CD4-positive, alpha-beta T cell treated with Interleukin-12 subunit alpha and Interleukin-12 subunit beta, for 1 hour (primary cell): ENCODE measurements at regions not wholly inside any gene's neighbourhood (a gene's known extent, or its start where the extent isn't known, plus 50 kb on each side); places are given as distances from the start of the nearest gene placed in this dataset.
"Not testable (repeated sequence)": the region's sequence is repeated elsewhere in the genome, so short reads cannot be mapped to it uniquely, and the experiment has no call there.

Source experiments
- DNase-seq: peaks from one replicate; pipeline ENCODE4 v3.0.0-alpha.2; 2020

- DNase-seq: no peak
Measured at GRCh38 chr4:77220828-77221613, 64.0 kb downstream of the CCNG2 start.

GRCh38 chr4:77225022-77225421 is 68.0 kb downstream of the CCNG2 start:
- no peak for DNase-seq

GRCh38 chr4:77226939-77227705 is 70.1 kb downstream of the CCNG2 start:
- no peak for DNase-seq

- DNase-seq: no peak
Measured at GRCh38 chr4:77229433-77229832, 72.4 kb downstream of the CCNG2 start.

- DNase-seq: no peak
Measured at GRCh38 chr4:77232653-77233052, 75.6 kb downstream of the CCNG2 start.

- no peak for DNase-seq
Measured at GRCh38 chr4:77235289-77235854, 78.4 kb downstream of the CCNG2 start.

- DNase-seq: no peak
Measured at GRCh38 chr4:77236806-77237205, 79.8 kb downstream of the CCNG2 start.

- peak; percentile 41 for DNase-seq
Measured at GRCh38 chr4:77240469-77241066, 83.6 kb downstream of the CCNG2 start.

- no peak for DNase-seq
Measured at GRCh38 chr4:77248805-77249204, 91.8 kb downstream of the CCNG2 start.

GRCh38 chr4:77251751-77252150 is 94.7 kb downstream of the CCNG2 start:
- no peak for DNase-seq

GRCh38 chr4:77263247-77263646 is 106.2 kb downstream of the CCNG2 start:
- no peak for DNase-seq

GRCh38 chr4:77263976-77264375 is 107.0 kb downstream of the CCNG2 start:
- not testable (repeated sequence) for DNase-seq

GRCh38 chr4:77264826-77265225 is 107.8 kb downstream of the CCNG2 start:
- no peak for DNase-seq

GRCh38 chr4:77268108-77268507 is 111.1 kb downstream of the CCNG2 start:
- no peak for DNase-seq

- no peak for DNase-seq
Measured at GRCh38 chr4:77269505-77269904, 112.5 kb downstream of the CCNG2 start.

GRCh38 chr4:77273412-77273811 is 116.4 kb downstream of the CCNG2 start:
- DNase-seq: no peak

- DNase-seq: not testable (repeated sequence)
Measured at GRCh38 chr4:77279114-77279513, 122.1 kb downstream of the CCNG2 start.

GRCh38 chr4:77282305-77282704 is 125.3 kb downstream of the CCNG2 start:
- DNase-seq: no peak

GRCh38 chr4:77284036-77284435 is 127.0 kb downstream of the CCNG2 start:
- no peak for DNase-seq

GRCh38 chr4:77286906-77287305 is 129.9 kb downstream of the CCNG2 start:
- no peak for DNase-seq

GRCh38 chr4:77293426-77293825 is 136.4 kb downstream of the CCNG2 start:
- DNase-seq: no peak

GRCh38 chr4:77300996-77301395 is 144.0 kb downstream of the CCNG2 start:
- DNase-seq: not testable (repeated sequence)

- DNase-seq: no peak
Measured at GRCh38 chr4:77305766-77306165, 148.8 kb downstream of the CCNG2 start.

GRCh38 chr4:77306496-77306895 is 149.5 kb downstream of the CCNG2 start:
- no peak for DNase-seq
